ENCODE measurements at regions not wholly inside any gene's neighbourhood (a gene's known extent, or its start where the extent isn't known, plus 50 kb on each side); places are given as distances from the start of the nearest gene placed in this dataset.

- TF ChIP-seq CTCF (IDR thresholded peaks at IDR 0.05; ENCODE audit: borderline replicate concordance, extremely low read depth, insufficient read depth): no peak
- intact Hi-C loops (cut with DNase I): no loop called here
- FAIRE-seq: no peak
- Histone ChIP-seq H3K36me3 (ENCODE audit: control insufficient read depth in 2 of 3, insufficient read depth in 3 of 3, low read length in 3 of 3) (no peaks in the 10 kb centered on the region), H3K9me3 (ENCODE audit: control insufficient read depth in 2 of 3, insufficient read depth in 1 of 3, low read length in 3 of 3) (no peaks in the 10 kb centered on the region), H3K27me3 (ENCODE audit: control insufficient read depth, insufficient read depth, low read length) (no peaks in the 10 kb centered on the region), H3K27ac (ENCODE audit: low read depth in 2 of 2, low read length in 2 of 2) (no peak overlapping the region), H3K9ac (ENCODE audit: low read length in 3 of 3) (no peak overlapping the region), H3K4me1 (ENCODE audit: control insufficient read depth in 2 of 3, insufficient read depth in 2 of 3, low read depth in 1 of 3, low read length in 3 of 3) (no peaks in the 10 kb centered on the region), H3K4me3 (ENCODE audit: low read length in 3 of 3) (no peak overlapping the region)
- DNase-seq: no peak
Observed at GRCh38 chr10:57294698-57295097, 933.6 kb upstream of the ZWINT start.

DNA sequence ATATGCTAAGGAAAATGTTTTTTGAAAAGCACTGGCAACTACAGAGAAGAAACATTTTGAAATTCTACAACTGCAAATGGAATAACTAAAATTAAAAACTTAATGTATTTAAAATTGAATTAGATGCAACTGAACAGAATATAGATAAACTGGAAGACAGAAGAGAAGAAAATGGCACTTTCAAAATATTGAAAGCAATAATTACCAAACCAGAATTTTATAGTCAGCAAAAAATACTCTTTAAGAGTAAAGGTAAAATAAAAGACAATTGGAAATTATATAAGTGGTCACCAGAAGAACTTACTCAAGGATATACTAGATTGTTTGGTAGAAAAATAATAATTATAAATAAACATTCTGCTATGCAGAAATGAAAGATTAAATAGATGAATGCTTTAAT lies 927.7 kb upstream of the ZWINT start:
- intact Hi-C loops (cut with DNase I): no loop called here
- H3K9ac ChIP-seq (ENCODE audit: low read length in 3 of 3): no peak overlapping the region
- no peaks in the 10 kb centered on the region for H3K4me1 ChIP-seq (ENCODE audit: control insufficient read depth in 2 of 3, insufficient read depth in 2 of 3, low read depth in 1 of 3, low read length in 3 of 3)
- no peaks in the 10 kb centered on the region for H3K27me3 ChIP-seq (ENCODE audit: control insufficient read depth, insufficient read depth, low read length)
- H3K9me3 ChIP-seq (ENCODE audit: control insufficient read depth in 2 of 3, insufficient read depth in 1 of 3, low read length in 3 of 3): peaks cover 0 to 3% (median 0%) of the 10 kb centered on the region in 3 donors
- no peak for FAIRE-seq
- no peak for TF ChIP-seq CTCF (IDR thresholded peaks at IDR 0.05; ENCODE audit: borderline replicate concordance, extremely low read depth, insufficient read depth)
- no peak overlapping the region for H3K27ac ChIP-seq (ENCODE audit: low read depth in 2 of 2, low read length in 2 of 2)
- DNase-seq: no peak
- H3K36me3 ChIP-seq (ENCODE audit: control insufficient read depth in 2 of 3, insufficient read depth in 3 of 3, low read length in 3 of 3): no peaks in the 10 kb centered on the region
- H3K4me3 ChIP-seq (ENCODE audit: low read length in 3 of 3): no peak overlapping the region

GRCh38 chr10:57262892-57263291 lies 901.8 kb upstream of the ZWINT start:
- Histone ChIP-seq H3K4me3 (ENCODE audit: low read length in 3 of 3) (no peak overlapping the region), H3K9me3 (ENCODE audit: control insufficient read depth in 2 of 3, insufficient read depth in 1 of 3, low read length in 3 of 3) (no peaks in the 10 kb centered on the region), H3K9ac (ENCODE audit: low read length in 3 of 3) (no peak overlapping the region), H3K4me1 (ENCODE audit: control insufficient read depth in 2 of 3, insufficient read depth in 2 of 3, low read depth in 1 of 3, low read length in 3 of 3) (no peaks in the 10 kb centered on the region), H3K27ac (ENCODE audit: low read depth in 2 of 2, low read length in 2 of 2) (no peak overlapping the region), H3K36me3 (ENCODE audit: control insufficient read depth in 2 of 3, insufficient read depth in 3 of 3, low read length in 3 of 3) (no peaks in the 10 kb centered on the region), H3K27me3 (ENCODE audit: control insufficient read depth, insufficient read depth, low read length) (no peaks in the 10 kb centered on the region)
- TF ChIP-seq CTCF (IDR thresholded peaks at IDR 0.05; ENCODE audit: borderline replicate concordance, extremely low read depth, insufficient read depth): no peak
- FAIRE-seq: no peak
- DNase-seq: no peak
- intact Hi-C loops (cut with DNase I): no loop called here

DNA sequence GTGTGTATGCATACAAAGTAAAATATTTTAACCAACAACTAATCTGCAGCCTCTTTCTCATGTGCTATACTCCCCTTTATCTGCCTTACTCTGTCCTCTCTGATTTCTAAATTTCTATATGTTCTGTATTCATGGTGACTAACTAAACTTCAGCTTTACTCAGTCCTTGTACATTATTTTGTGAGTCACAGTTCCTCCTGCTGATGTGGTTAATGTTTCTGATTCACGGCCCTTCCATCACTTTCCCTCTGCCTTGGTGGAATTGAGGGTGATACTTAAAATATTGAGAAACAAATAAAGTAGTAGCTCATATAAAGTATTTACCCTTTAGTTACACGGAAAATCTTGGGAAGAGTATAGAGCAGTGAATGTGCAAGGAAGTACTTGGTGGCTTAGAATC lies 899.1 kb upstream of the ZWINT start:
- H3K36me3 ChIP-seq (ENCODE audit: control insufficient read depth in 2 of 3, insufficient read depth in 3 of 3, low read length in 3 of 3): no peaks in the 10 kb centered on the region
- intact Hi-C loops (cut with DNase I): no loop called here
- FAIRE-seq (no peak), DNase-seq (no peak)
- TF ChIP-seq CTCF (IDR thresholded peaks at IDR 0.05; ENCODE audit: borderline replicate concordance, extremely low read depth, insufficient read depth): no peak
- H3K9ac ChIP-seq (ENCODE audit: low read length in 3 of 3): no peak overlapping the region
- no peak overlapping the region for H3K4me3 ChIP-seq (ENCODE audit: low read length in 3 of 3)
- H3K9me3 ChIP-seq (ENCODE audit: control insufficient read depth in 2 of 3, insufficient read depth in 1 of 3, low read length in 3 of 3): no peaks in the 10 kb centered on the region
- H3K27me3 ChIP-seq (ENCODE audit: control insufficient read depth, insufficient read depth, low read length): no peaks in the 10 kb centered on the region
- H3K4me1 ChIP-seq (ENCODE audit: control insufficient read depth in 2 of 3, insufficient read depth in 2 of 3, low read depth in 1 of 3, low read length in 3 of 3): no peaks in the 10 kb centered on the region
- no peak overlapping the region for H3K27ac ChIP-seq (ENCODE audit: low read depth in 2 of 2, low read length in 2 of 2)

All from kidney (tissue), 13 donors.